GM21786 (cell line): ENCODE measurements at regions not wholly inside any gene's neighbourhood (a gene's known extent, or its start where the extent isn't known, plus 50 kb on each side); places are given as distances from the start of the nearest gene placed in this dataset.
"Not testable (repeated sequence)": the region's sequence is repeated elsewhere in the genome, so short reads cannot be mapped to it uniquely, and the experiment has no call there.

Source experiments
- ATAC-seq: cut with Tn5 transposase; IDR thresholded peaks from one replicate; pipeline ENCODE4 v1.9.1; 2021; ENCODE audit not compliant: unreplicated experiment

- ATAC-seq: no peak
Measured at GRCh38 chr3:26763723-26764122, 141.2 kb downstream of the LRRC3B start.

- no peak for ATAC-seq
Measured at GRCh38 chr3:26766031-26766430, 143.5 kb downstream of the LRRC3B start.

- no peak for ATAC-seq
Measured at GRCh38 chr3:26768068-26768651, 145.6 kb downstream of the LRRC3B start.

GRCh38 chr3:26799679-26800317 is 177.2 kb downstream of the LRRC3B start:
- no peak for ATAC-seq

GRCh38 chr3:26807272-26807671 is 184.7 kb downstream of the LRRC3B start:
- ATAC-seq: no peak

- ATAC-seq: no peak
Measured at GRCh38 chr3:26825454-26825853, 202.9 kb downstream of the LRRC3B start.

GRCh38 chr3:26827169-26827568 is 204.6 kb downstream of the LRRC3B start:
- no peak for ATAC-seq

GRCh38 chr3:26838026-26838425 is 215.5 kb downstream of the LRRC3B start:
- no peak for ATAC-seq

- ATAC-seq: no peak
Measured at GRCh38 chr3:26839001-26839400, 216.4 kb downstream of the LRRC3B start.

- no peak for ATAC-seq
Measured at GRCh38 chr3:26840272-26840870, 217.8 kb downstream of the LRRC3B start.

GRCh38 chr3:26845194-26845593 is 222.6 kb downstream of the LRRC3B start:
- ATAC-seq: no peak

- ATAC-seq: no peak
Measured at GRCh38 chr3:26847680-26848079, 225.1 kb downstream of the LRRC3B start.

- ATAC-seq: no peak
Measured at GRCh38 chr3:26894443-26894842, 271.9 kb downstream of the LRRC3B start.

- no peak for ATAC-seq
Measured at GRCh38 chr3:26915208-26915607, 292.6 kb downstream of the LRRC3B start.

GRCh38 chr3:26920646-26921478 is 298.3 kb downstream of the LRRC3B start:
- no peak for ATAC-seq

GRCh38 chr3:26931896-26932295 is 309.3 kb downstream of the LRRC3B start:
- no peak for ATAC-seq

- ATAC-seq: no peak
Measured at GRCh38 chr3:26932752-26933151, 310.2 kb downstream of the LRRC3B start.

GRCh38 chr3:26945480-26945879 is 322.9 kb downstream of the LRRC3B start:
- not testable (repeated sequence) for ATAC-seq

GRCh38 chr3:26960382-26960781 is 337.8 kb downstream of the LRRC3B start:
- ATAC-seq: peak; percentile 32

GRCh38 chr3:26962492-26963360 is 340.2 kb downstream of the LRRC3B start:
- ATAC-seq: peak; percentile 93

GRCh38 chr3:26963361-26963743 is 340.8 kb downstream of the LRRC3B start:
- ATAC-seq: no peak
